Thyroid gland (tissue), 4 donors: ENCODE measurements at regions not wholly inside any gene's neighbourhood (a gene's known extent, or its start where the extent isn't known, plus 50 kb on each side); places are given as distances from the start of the nearest gene placed in this dataset.
A peak's percentile ranks its signal among the peaks of the same experiment; 100 is the strongest.

Source experiments
- DNase-seq, 2 donors: peaks; one replicate each; pipeline ENCODE4 v3.0.0-alpha.2; 2019
- H3K27ac ChIP-seq, 3 donors: fragments of 200-600 bp; sonication (generic); 1 replicate in 2 of 3; 2 replicates in 1 of 3; pipeline ENCODE4 v1.5.1; 2016 to 2019; ENCODE audit warnings: mild to moderate bottlenecking in 1 of 3, moderate library complexity in 1 of 3
- H3K27me3 ChIP-seq: fragments of 200-600 bp; sonication (generic); one replicate; pipeline ENCODE4 v1.5.1; 2019
- H3K36me3 ChIP-seq, 2 donors: fragments of 200-600 bp; sonication (generic); one replicate each; pipeline ENCODE4 v1.5.1; 2016 to 2019
- H3K4me1 ChIP-seq, 2 donors: fragments of 200-600 bp; sonication (generic); one replicate each; pipeline ENCODE4 v1.5.1; 2017 to 2019
- H3K4me3 ChIP-seq, 3 donors: fragments of 200-600 bp; sonication (generic); replicated peaks in 1 of 3; 1 replicate in 2 of 3; 2 replicates in 1 of 3; pipeline ENCODE4 v1.5.1; 2016; ENCODE audit warnings: mild to moderate bottlenecking in 1 of 3
- H3K9me3 ChIP-seq: fragments of 200-600 bp; sonication (generic); one replicate; pipeline ENCODE4 v1.5.1; 2017
- CTCF ChIP-seq, 6 experiments: fragments of 200-600 bp in 3 of 6; fragments of 450-650 bp in 3 of 6; sonication (generic) in 3 of 6; IDR thresholded peaks; one replicate each; pipeline ENCODE4 v1.5.1; 2016 to 2019; ENCODE audit warnings: antibody characterized with exemption in 6 of 6, mild to moderate bottlenecking in 2 of 6, inconsistent platforms in 1 of 6, moderate library complexity in 1 of 6
- POLR2A ChIP-seq, 2 donors: fragments of 450-650 bp; IDR thresholded peaks; one replicate each; pipeline ENCODE4 v1.6.1; 2017; ENCODE audit warnings: antibody characterized with exemption in 2 of 2, mild to moderate bottlenecking in 2 of 2, moderate library complexity in 1 of 2
- WGBS, 2 donors: methylation state at CpG; one replicate each; pipeline ENCODE4 v1.1.5; 2017; 5-methylcytosine and 5-hydroxymethylcytosine counted together
- intact Hi-C: fragments of 100-400 bp; cut with DNase I; formaldehyde crosslinking; loops from one replicate; pipeline ENCODE4 v1.15.1; 2023

GRCh38 chr9:7973123-7973522, 173.5 kb upstream of the DMAC1 start:
- no peaks in the 10 kb centered on the region for H3K36me3 ChIP-seq
- intact Hi-C loops = no loop called here
- H3K27me3 ChIP-seq = no peaks in the 10 kb centered on the region
- H3K4me3 ChIP-seq = no peak overlapping the region
- WGBS, 2 donors = 85 to 89% methylated on average over 5 of the region's 5 CpGs
- no peak for DNase-seq
- no peak for TF ChIP-seq POLR2A (IDR thresholded peaks at IDR 0.05)
- TF ChIP-seq CTCF (IDR thresholded peaks at IDR 0.05) = no peak
- H3K9me3 ChIP-seq = no peaks in the 10 kb centered on the region
- no peak overlapping the region for H3K27ac ChIP-seq
- no peaks in the 10 kb centered on the region for H3K4me1 ChIP-seq

DNA sequence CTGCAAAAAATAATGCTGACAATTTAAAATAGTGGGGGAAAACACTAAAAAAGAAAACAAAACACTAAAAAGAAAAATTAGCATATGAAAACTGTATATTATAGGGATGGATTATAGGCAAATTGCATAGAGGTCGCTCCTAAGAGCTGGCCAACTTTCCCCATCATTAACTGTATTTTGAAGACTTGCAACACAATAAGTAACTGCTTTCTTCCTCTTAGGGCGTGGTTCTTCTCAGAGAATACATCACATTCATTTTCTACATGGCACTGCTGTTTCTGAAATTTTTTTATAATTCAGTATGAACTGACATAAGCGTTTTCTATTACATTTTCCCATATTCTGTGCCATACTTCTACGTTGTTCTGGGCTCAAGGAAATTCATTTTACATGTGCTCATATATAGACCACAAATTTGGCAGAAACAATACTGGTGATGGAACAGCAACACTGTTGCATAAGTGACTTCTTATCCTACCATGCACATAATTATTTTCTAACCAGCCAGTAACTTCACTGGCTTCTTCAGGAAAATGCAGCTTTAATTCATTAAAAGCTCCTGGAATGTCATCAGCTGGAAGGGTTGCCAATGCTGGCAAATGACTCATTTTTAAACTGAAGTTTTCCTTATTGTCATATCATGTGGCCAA, 171.2 kb upstream of the DMAC1 start:
- 85 to 87% methylated on average over 4 of the region's 4 CpGs for WGBS, 2 donors
- no peaks in the 10 kb centered on the region for H3K27me3 ChIP-seq
- intact Hi-C loops = no loop called here
- H3K4me1 ChIP-seq = no peaks in the 10 kb centered on the region
- no peak overlapping the region for H3K4me3 ChIP-seq
- DNase-seq = no peak
- H3K27ac ChIP-seq = no peak overlapping the region
- H3K9me3 ChIP-seq = no peaks in the 10 kb centered on the region
- H3K36me3 ChIP-seq = no peaks in the 10 kb centered on the region
- no peak for TF ChIP-seq POLR2A (IDR thresholded peaks at IDR 0.05)
- TF ChIP-seq CTCF (IDR thresholded peaks at IDR 0.05) = no peak

- Histone ChIP-seq H3K27ac (no peak overlapping the region), H3K9me3 (no peaks in the 10 kb centered on the region), H3K4me1 (no peaks in the 10 kb centered on the region), H3K27me3 (no peaks in the 10 kb centered on the region), H3K4me3 (no peak overlapping the region), H3K36me3 (no peaks in the 10 kb centered on the region)
- no peak for DNase-seq
- WGBS, 2 donors = 94 to 96% methylated on average over 3 of the region's 3 CpGs
- intact Hi-C loops = no loop called here
- no peak for TF ChIP-seq POLR2A (IDR thresholded peaks at IDR 0.05)
- no peak for TF ChIP-seq CTCF (IDR thresholded peaks at IDR 0.05)
These were observed 169.1 kb upstream of the DMAC1 start for GRCh38 chr9:7968687-7969086.

DNA sequence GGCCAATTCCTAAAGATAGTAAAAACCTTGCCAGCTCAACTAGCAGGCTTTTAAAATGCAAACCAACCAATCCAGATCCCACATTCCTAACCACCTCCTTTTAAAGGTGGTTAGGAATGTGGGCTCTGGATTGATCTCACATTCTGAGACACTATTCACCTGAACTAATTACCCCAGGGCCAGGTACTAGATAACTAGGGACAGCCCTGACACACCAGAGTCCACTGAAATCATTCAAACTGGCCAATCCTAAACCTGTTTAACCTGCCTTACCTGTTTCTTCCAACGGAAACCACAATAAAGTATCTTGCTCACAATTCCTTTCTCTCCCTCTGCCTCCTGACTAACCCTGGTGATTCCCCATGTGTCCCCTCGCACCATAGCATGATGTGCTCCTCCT, 168.3 kb upstream of the DMAC1 start:
- intact Hi-C loops = no loop called here
- Histone ChIP-seq H3K36me3 (no peaks in the 10 kb centered on the region), H3K9me3 (no peaks in the 10 kb centered on the region), H3K4me3 (no peak overlapping the region), H3K27ac (no peak overlapping the region), H3K4me1 (no peaks in the 10 kb centered on the region), H3K27me3 (no peaks in the 10 kb centered on the region)
- TF ChIP-seq POLR2A (IDR thresholded peaks at IDR 0.05) (no peak), CTCF (IDR thresholded peaks at IDR 0.05) (no peak)
- DNase-seq = peak in 1 of 2 donors; percentile 1
- WGBS, 2 donors = 65 to 82% methylated on average over 2 of the region's 2 CpGs

- DNase-seq = peak in 1 of 2 donors; percentile 9
- Histone ChIP-seq H3K9me3 (no peaks in the 10 kb centered on the region), H3K4me1 (no peaks in the 10 kb centered on the region), H3K27me3 (no peaks in the 10 kb centered on the region), H3K36me3 (no peaks in the 10 kb centered on the region), H3K4me3 (no peak overlapping the region), H3K27ac (no peak overlapping the region)
- 60 to 65% methylated on average over 7 of the region's 7 CpGs for WGBS, 2 donors
- no peak for TF ChIP-seq CTCF (IDR thresholded peaks at IDR 0.05)
- TF ChIP-seq POLR2A (IDR thresholded peaks at IDR 0.05) = no peak
- intact Hi-C loops = no loop called here
These were observed 167.7 kb upstream of the DMAC1 start for GRCh38 chr9:7967093-7967827.
